Panc1 (cell line): ENCODE measurements at regions not wholly inside any gene's neighbourhood (a gene's known extent, or its start where the extent isn't known, plus 50 kb on each side); places are given as distances from the start of the nearest gene placed in this dataset.

ENCODE experiments used
- REST ChIP-seq, 2 experiments: IDR thresholded peaks; 2 replicates each; pipeline ENCODE4 v1.6.1; 2011 to 2012; ENCODE audit warnings: low read depth in 2 of 2, control low read depth in 1 of 2, low read length in 1 of 2, mild to moderate bottlenecking in 1 of 2, moderate library complexity in 1 of 2; ENCODE audit not compliant: insufficient read depth in 1 of 2
- TCF7L2 ChIP-seq: IDR thresholded peaks from 2 replicates; pipeline ENCODE4 v1.6.1; 2011; ENCODE audit warnings: mild to moderate bottlenecking, low read depth, low read length, inconsistent platforms
- TF ChIP-seq, protein P1 (sequence below): fragments of 450-650 bp; IDR thresholded peaks from 2 replicates; pipeline ENCODE4 v1.5.1; 2017; ENCODE audit warnings: mild to moderate bottlenecking

DNA sequence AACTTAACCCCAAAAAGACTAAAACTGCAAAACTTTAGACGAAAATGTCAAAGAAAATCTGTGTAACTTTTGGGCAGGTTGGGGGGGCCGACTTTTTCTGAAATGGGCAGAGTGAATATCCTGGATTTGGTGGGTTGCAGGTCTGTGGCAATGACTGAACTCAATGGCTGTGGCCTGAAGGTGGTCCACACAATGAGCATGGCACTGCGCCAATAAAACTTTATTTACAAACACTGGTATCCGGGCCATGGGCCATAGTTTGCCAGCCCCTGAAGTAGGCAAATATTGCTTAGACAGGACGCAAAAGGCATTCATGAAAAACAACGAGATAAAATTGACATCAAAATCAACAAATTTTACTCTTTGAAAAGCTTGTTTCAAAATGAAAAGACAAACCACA is 66.2 kb downstream of the RTP5 start:
- TF ChIP-seq, protein P1, sequence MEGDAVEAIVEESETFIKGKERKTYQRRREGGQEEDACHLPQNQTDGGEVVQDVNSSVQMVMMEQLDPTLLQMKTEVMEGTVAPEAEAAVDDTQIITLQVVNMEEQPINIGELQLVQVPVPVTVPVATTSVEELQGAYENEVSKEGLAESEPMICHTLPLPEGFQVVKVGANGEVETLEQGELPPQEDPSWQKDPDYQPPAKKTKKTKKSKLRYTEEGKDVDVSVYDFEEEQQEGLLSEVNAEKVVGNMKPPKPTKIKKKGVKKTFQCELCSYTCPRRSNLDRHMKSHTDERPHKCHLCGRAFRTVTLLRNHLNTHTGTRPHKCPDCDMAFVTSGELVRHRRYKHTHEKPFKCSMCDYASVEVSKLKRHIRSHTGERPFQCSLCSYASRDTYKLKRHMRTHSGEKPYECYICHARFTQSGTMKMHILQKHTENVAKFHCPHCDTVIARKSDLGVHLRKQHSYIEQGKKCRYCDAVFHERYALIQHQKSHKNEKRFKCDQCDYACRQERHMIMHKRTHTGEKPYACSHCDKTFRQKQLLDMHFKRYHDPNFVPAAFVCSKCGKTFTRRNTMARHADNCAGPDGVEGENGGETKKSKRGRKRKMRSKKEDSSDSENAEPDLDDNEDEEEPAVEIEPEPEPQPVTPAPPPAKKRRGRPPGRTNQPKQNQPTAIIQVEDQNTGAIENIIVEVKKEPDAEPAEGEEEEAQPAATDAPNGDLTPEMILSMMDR: no peak
- TF ChIP-seq TCF7L2 (no peak), REST (IDR thresholded peaks at IDR 0.05; ENCODE audit: insufficient read depth in 1 of 2, low read depth in 2 of 2, low read length in 1 of 2) (no peak)
